ENCODE measurements at regions not wholly inside any gene's neighbourhood (a gene's known extent, or its start where the extent isn't known, plus 50 kb on each side); places are given as distances from the start of the nearest gene placed in this dataset.

- DNase-seq (ENCODE audit: low read depth) = no peak
Measured at GRCh38 chr14:87170179-87170578, 822.8 kb downstream of the GALC start.

- DNase-seq (ENCODE audit: low read depth) = no peak
Measured at GRCh38 chr14:87169362-87169761, 823.6 kb downstream of the GALC start.

GRCh38 chr14:87161502-87161901 is 831.5 kb downstream of the GALC start:
- DNase-seq (ENCODE audit: low read depth) = no peak

GRCh38 chr14:87160989-87161388 is 832.0 kb downstream of the GALC start:
- no peak for DNase-seq (ENCODE audit: low read depth)

GRCh38 chr14:87158283-87158682 is 834.7 kb downstream of the GALC start:
- DNase-seq (ENCODE audit: low read depth) = no peak

GRCh38 chr14:87156878-87157277 is 836.1 kb downstream of the GALC start:
- no peak for DNase-seq (ENCODE audit: low read depth)

- DNase-seq (ENCODE audit: low read depth) = no peak
Measured at GRCh38 chr14:87155856-87156488, 837.0 kb downstream of the GALC start.

- no peak for DNase-seq (ENCODE audit: low read depth)
Measured at GRCh38 chr14:87153901-87154300, 839.1 kb downstream of the GALC start.

GRCh38 chr14:87153391-87153790 is 839.6 kb downstream of the GALC start:
- no peak for DNase-seq (ENCODE audit: low read depth)

GRCh38 chr14:87152693-87153092 is 840.3 kb downstream of the GALC start:
- no peak for DNase-seq (ENCODE audit: low read depth)

GRCh38 chr14:87149583-87150354 is 843.2 kb downstream of the GALC start:
- DNase-seq (ENCODE audit: low read depth) = no peak

GRCh38 chr14:87148655-87149054 is 844.3 kb downstream of the GALC start:
- DNase-seq (ENCODE audit: low read depth) = no peak

- no peak for DNase-seq (ENCODE audit: low read depth)
Measured at GRCh38 chr14:87142551-87143211, 850.3 kb downstream of the GALC start.

GRCh38 chr14:87141801-87142200 is 851.2 kb downstream of the GALC start:
- no peak for DNase-seq (ENCODE audit: low read depth)

- no peak for DNase-seq (ENCODE audit: low read depth)
Measured at GRCh38 chr14:87139299-87139698, 853.7 kb downstream of the GALC start.

- peak; percentile 9 for DNase-seq (ENCODE audit: low read depth)
Measured at GRCh38 chr14:87133073-87133801, 859.7 kb downstream of the GALC start.

- DNase-seq (ENCODE audit: low read depth) = no peak
Measured at GRCh38 chr14:87131879-87132278, 861.1 kb downstream of the GALC start.

GRCh38 chr14:87122166-87122565 is 870.8 kb downstream of the GALC start:
- DNase-seq (ENCODE audit: low read depth) = no peak

GRCh38 chr14:87121716-87122115 is 871.3 kb downstream of the GALC start:
- no peak for DNase-seq (ENCODE audit: low read depth)

GRCh38 chr14:87115234-87115633 is 877.7 kb downstream of the GALC start:
- no peak for DNase-seq (ENCODE audit: low read depth)

GRCh38 chr14:87113286-87113685 is 879.7 kb downstream of the GALC start:
- no peak for DNase-seq (ENCODE audit: low read depth)

GRCh38 chr14:87111741-87112140 is 881.2 kb downstream of the GALC start:
- DNase-seq (ENCODE audit: low read depth) = no peak

All from RPMI7951 (cell line).